KMS-11 (cell line): ENCODE measurements at regions not wholly inside any gene's neighbourhood (a gene's known extent, or its start where the extent isn't known, plus 50 kb on each side); places are given as distances from the start of the nearest gene placed in this dataset.

Source experiments
- H2AFZ ChIP-seq: fragments of 200-600 bp; sonication (generic); 2 replicates; pipeline ENCODE4 v1.6.1; 2016; ENCODE audit warnings: antibody characterized with exemption, mixed run types, low read depth
- H3K27ac ChIP-seq: fragments of 200-600 bp; sonication (generic); 2 replicates; pipeline ENCODE4 v1.6.1; 2016; ENCODE audit warnings: mild to moderate bottlenecking, mixed run types
- H3K27me3 ChIP-seq: fragments of 200-600 bp; sonication (generic); 2 replicates; pipeline ENCODE4 v1.6.1; 2017; ENCODE audit warnings: mild to moderate bottlenecking, low read depth, mixed run types, moderate library complexity; ENCODE audit not compliant: insufficient read depth
- H3K36me3 ChIP-seq: fragments of 200-600 bp; sonication (generic); 2 replicates; pipeline ENCODE4 v1.6.1; 2017; ENCODE audit warnings: mild to moderate bottlenecking, mixed run types; ENCODE audit not compliant: insufficient read depth
- H3K4me1 ChIP-seq: fragments of 200-600 bp; sonication (generic); 2 replicates; pipeline ENCODE4 v1.6.1; 2016; ENCODE audit warnings: mild to moderate bottlenecking, low read depth, mixed run types; ENCODE audit not compliant: poor library complexity, severe bottlenecking
- H3K4me2 ChIP-seq: fragments of 200-600 bp; sonication (generic); 2 replicates; pipeline ENCODE4 v1.7.0; 2016; ENCODE audit warnings: mild to moderate bottlenecking, mixed run types
- H3K4me3 ChIP-seq: fragments of 200-600 bp; sonication (generic); IDR thresholded peaks from 2 replicates; pipeline ENCODE4 v1.6.1; 2017; ENCODE audit warnings: low read depth, low read length, mixed read lengths; ENCODE audit not compliant: insufficient read depth
- H3K79me2 ChIP-seq: fragments of 200-600 bp; sonication (generic); 2 replicates; pipeline ENCODE4 v1.6.1; 2016; ENCODE audit warnings: low read depth, mixed run types; ENCODE audit not compliant: insufficient read depth
- H3K9ac ChIP-seq: fragments of 200-600 bp; sonication (generic); 2 replicates; pipeline ENCODE4 v1.6.1; 2016; ENCODE audit warnings: mild to moderate bottlenecking, mixed run types
- H4K20me1 ChIP-seq: fragments of 200-600 bp; sonication (generic); 2 replicates; pipeline ENCODE4 v1.6.1; 2016; ENCODE audit warnings: mild to moderate bottlenecking, mixed run types; ENCODE audit not compliant: insufficient read depth
- CTCF ChIP-seq: fragments of 200-600 bp; sonication (generic); conservative IDR thresholded peaks from 2 replicates; pipeline ENCODE4 v1.6.1; 2017; ENCODE audit warnings: low read depth, mild to moderate bottlenecking, antibody characterized with exemption, low read length, moderate library complexity, mixed read lengths

- H3K9ac ChIP-seq: no peak overlapping the region
- no peak for TF ChIP-seq CTCF
- no peak overlapping the region for H3K4me2 ChIP-seq
- H3K79me2 ChIP-seq: no peaks in the 10 kb centered on the region
- H3K4me1 ChIP-seq: no peaks in the 10 kb centered on the region
- H3K36me3 ChIP-seq: no peaks in the 10 kb centered on the region
- no peak overlapping the region for H2AFZ ChIP-seq
- no peak overlapping the region for H3K27ac ChIP-seq
- H3K27me3 ChIP-seq: peaks cover 21% of the 10 kb centered on the region; the same call in 1 of the 2 replicates
- H3K4me3 ChIP-seq: no peak overlapping the region
- no peaks in the 10 kb centered on the region for H4K20me1 ChIP-seq
These were observed 261.2 kb downstream of the NPHP4 start for GRCh38 chr1:5731110-5731423.

- peaks cover 16% of the 10 kb centered on the region; the same call in 1 of the 2 replicates for H3K27me3 ChIP-seq
- TF ChIP-seq CTCF: no peak
These were observed 261.7 kb downstream of the NPHP4 start for GRCh38 chr1:5730272-5731109.

GRCh38 chr1:5729636-5730145, 262.5 kb downstream of the NPHP4 start:
- H2AFZ ChIP-seq: no peak overlapping the region
- H3K9ac ChIP-seq: no peak overlapping the region
- no peak overlapping the region for H3K4me3 ChIP-seq
- no peaks in the 10 kb centered on the region for H3K36me3 ChIP-seq
- H3K79me2 ChIP-seq: no peaks in the 10 kb centered on the region
- TF ChIP-seq CTCF: no peak
- no peaks in the 10 kb centered on the region for H3K4me1 ChIP-seq
- no peak overlapping the region for H3K4me2 ChIP-seq
- H4K20me1 ChIP-seq: no peaks in the 10 kb centered on the region
- H3K27ac ChIP-seq: no peak overlapping the region
- H3K27me3 ChIP-seq: peaks cover 12% of the 10 kb centered on the region; the same call in 1 of the 2 replicates

More at GRCh38 chr1:5730272-5731109, 261.7 kb downstream of the NPHP4 start:
- Histone ChIP-seq H3K4me1 (no peaks in the 10 kb centered on the region), H2AFZ (no peak overlapping the region), H4K20me1 (no peaks in the 10 kb centered on the region), H3K27ac (no peak overlapping the region), H3K36me3 (no peaks in the 10 kb centered on the region), H3K4me3 (no peak overlapping the region), H3K9ac (no peak overlapping the region), H3K79me2 (no peaks in the 10 kb centered on the region), H3K4me2 (no peak overlapping the region)

- no peak for TF ChIP-seq CTCF
- Histone ChIP-seq H3K4me3 (no peak overlapping the region), H2AFZ (no peak overlapping the region), H4K20me1 (no peaks in the 10 kb centered on the region), H3K27me3 (peaks cover 11% of the 10 kb centered on the region; the same call in 1 of the 2 replicates), H3K9ac (no peak overlapping the region), H3K36me3 (no peaks in the 10 kb centered on the region), H3K27ac (no peak overlapping the region), H3K79me2 (no peaks in the 10 kb centered on the region), H3K4me1 (no peaks in the 10 kb centered on the region), H3K4me2 (no peak overlapping the region)
These were observed 263.4 kb downstream of the NPHP4 start for GRCh38 chr1:5728663-5729355.
